H9 (cell line): ENCODE measurements at regions not wholly inside any gene's neighbourhood (a gene's known extent, or its start where the extent isn't known, plus 50 kb on each side); places are given as distances from the start of the nearest gene placed in this dataset.

Experiments
- DNase-seq: peaks from one replicate; pipeline ENCODE4 v3.0.0-alpha.2; 2017
- H2AFZ ChIP-seq: one replicate; pipeline ENCODE4 v1.6.1; 2013; ENCODE audit warnings: mild to moderate bottlenecking, low read length, control low read depth, moderate library complexity
- H2AK5ac ChIP-seq: 2 replicates; pipeline ENCODE4 v1.6.1; 2013; ENCODE audit warnings: low read length, control low read depth, mixed read lengths; ENCODE audit not compliant: insufficient read length
- H2BK120ac ChIP-seq: one replicate; pipeline ENCODE4 v1.6.1; 2013; ENCODE audit warnings: low read depth, mild to moderate bottlenecking, low read length, control low read depth, inconsistent platforms; ENCODE audit not compliant: poor library complexity, severe bottlenecking
- H2BK12ac ChIP-seq: 2 replicates; pipeline ENCODE4 v1.6.1; 2013; ENCODE audit warnings: low read length, control low read depth, mixed read lengths, low read depth; ENCODE audit not compliant: insufficient read length
- H2BK15ac ChIP-seq: 2 replicates; pipeline ENCODE4 v1.6.1; 2013; ENCODE audit warnings: low read depth, low read length, control low read depth
- H2BK20ac ChIP-seq: one replicate; pipeline ENCODE4 v1.6.1; 2013; ENCODE audit warnings: low read depth, mild to moderate bottlenecking, low read length, control low read depth, inconsistent platforms; ENCODE audit not compliant: poor library complexity, severe bottlenecking
- H2BK5ac ChIP-seq: 2 replicates; pipeline ENCODE4 v1.6.1; 2013; ENCODE audit warnings: low read length, control low read depth, mixed read lengths; ENCODE audit not compliant: insufficient read length
- H3K14ac ChIP-seq: 2 replicates; pipeline ENCODE4 v1.6.1; 2013; ENCODE audit warnings: low read length, control low read depth; ENCODE audit not compliant: insufficient read depth
- H3K18ac ChIP-seq: 2 replicates; pipeline ENCODE4 v1.6.1; 2013; ENCODE audit warnings: low read depth, mild to moderate bottlenecking, mixed read lengths, low read length, control low read depth; ENCODE audit not compliant: insufficient read length
- H3K23ac ChIP-seq: 2 replicates; pipeline ENCODE4 v1.6.1; 2013; ENCODE audit warnings: low read length, control low read depth, mixed read lengths, low read depth; ENCODE audit not compliant: insufficient read length
- H3K23me2 ChIP-seq: 2 replicates; pipeline ENCODE4 v1.6.1; 2013; ENCODE audit warnings: low read depth, mild to moderate bottlenecking, mixed read lengths, low read length, control low read depth; ENCODE audit not compliant: insufficient read length, poor library complexity, severe bottlenecking
- H3K27ac ChIP-seq: 2 replicates; pipeline ENCODE4 v1.5.1; 2013; ENCODE audit warnings: low read length, control low read depth, mixed read lengths, low read depth; ENCODE audit not compliant: insufficient read length
- H3K27me3 ChIP-seq: 2 replicates; pipeline ENCODE4 v1.6.1; 2013; ENCODE audit warnings: low read length, control low read depth, inconsistent platforms; ENCODE audit not compliant: insufficient read depth
- H3K4ac ChIP-seq: 2 replicates; pipeline ENCODE4 v1.6.1; 2013; ENCODE audit warnings: low read depth, mild to moderate bottlenecking, control low read depth, inconsistent platforms, low read length, moderate library complexity
- H3K4me1 ChIP-seq: 2 replicates; pipeline ENCODE4 v1.6.1; 2013; ENCODE audit warnings: low read length, control low read depth, inconsistent platforms; ENCODE audit not compliant: insufficient read depth
- H3K4me2 ChIP-seq: 2 replicates; pipeline ENCODE4 v1.6.1; 2013; ENCODE audit warnings: low read length, control low read depth, mixed read lengths; ENCODE audit not compliant: insufficient read length, insufficient read depth
- H3K56ac ChIP-seq: 2 replicates; pipeline ENCODE4 v1.6.1; 2013; ENCODE audit warnings: low read depth, mild to moderate bottlenecking, mixed read lengths, low read length, control low read depth; ENCODE audit not compliant: insufficient read length
- H3K79me1 ChIP-seq: 2 replicates; pipeline ENCODE4 v1.6.1; 2013; ENCODE audit warnings: low read depth, mild to moderate bottlenecking, moderate library complexity, low read length, control low read depth, inconsistent platforms; ENCODE audit not compliant: insufficient read depth, poor library complexity, severe bottlenecking
- H3K79me2 ChIP-seq: 2 replicates; pipeline ENCODE4 v1.6.1; 2013; ENCODE audit warnings: low read length, control low read depth, inconsistent platforms; ENCODE audit not compliant: insufficient read depth
- H3K9ac ChIP-seq: 2 replicates; pipeline ENCODE4 v1.6.1; 2013; ENCODE audit warnings: low read length, control low read depth, mixed read lengths; ENCODE audit not compliant: insufficient read length; ENCODE audit errors: extremely low read depth
- H3K9me3 ChIP-seq: one replicate; pipeline ENCODE4 v1.6.1; 2013; ENCODE audit warnings: low read depth, low read length, inconsistent platforms; ENCODE audit not compliant: control insufficient read depth
- H3T11ph ChIP-seq: one replicate; pipeline ENCODE4 v1.6.1; 2013; ENCODE audit warnings: mild to moderate bottlenecking, low read length, control low read depth, inconsistent platforms
- H4K20me1 ChIP-seq: one replicate; pipeline ENCODE4 v1.6.1; 2013; ENCODE audit not compliant: control insufficient read depth, insufficient read length, insufficient read depth
- H4K5ac ChIP-seq: 2 replicates; pipeline ENCODE4 v1.6.1; 2013; ENCODE audit warnings: low read depth, mild to moderate bottlenecking, mixed read lengths, low read length, control low read depth; ENCODE audit not compliant: insufficient read length
- H4K8ac ChIP-seq: replicated peaks from 2 replicates; pipeline ENCODE4 v1.6.1; 2013; ENCODE audit warnings: low read length, control low read depth, mixed read lengths, low read depth; ENCODE audit not compliant: insufficient read length
- H4K91ac ChIP-seq: 2 replicates; pipeline ENCODE4 v1.6.1; 2013; ENCODE audit warnings: low read depth, mild to moderate bottlenecking, moderate library complexity, mixed read lengths, low read length, control low read depth; ENCODE audit not compliant: insufficient read length
- H3K27ac Mint-ChIP-seq, 3 experiments: 2 replicates in 2 of 3; 3 replicates in 1 of 3; pipeline ENCODE4 v1.8.0; 2020 to 2021; ENCODE audit warnings: mixed read lengths in 3 of 3, mild to moderate bottlenecking in 1 of 3, moderate library complexity in 1 of 3
- H3K27me3 Mint-ChIP-seq: 2 replicates; pipeline ENCODE4 v1.8.0; 2021; ENCODE audit warnings: low read depth, mild to moderate bottlenecking, moderate library complexity, mixed read lengths
- H3K36me3 Mint-ChIP-seq, 3 experiments: 2 replicates in 2 of 3; 3 replicates in 1 of 3; pipeline ENCODE4 v1.8.0; 2020 to 2021; ENCODE audit warnings: low read depth in 3 of 3, mixed read lengths in 3 of 3; ENCODE audit not compliant: insufficient read depth in 1 of 3
- H3K4me1 Mint-ChIP-seq, 2 experiments: 2 replicates each; pipeline ENCODE4 v1.8.0; 2020; ENCODE audit warnings: mixed read lengths in 2 of 2
- H3K4me3 Mint-ChIP-seq, 2 experiments: 2 replicates in 1 of 2; 3 replicates in 1 of 2; pipeline ENCODE4 v1.8.0; 2020 to 2021; ENCODE audit warnings: mild to moderate bottlenecking in 2 of 2, mixed read lengths in 2 of 2, moderate library complexity in 1 of 2
- H3K9me3 Mint-ChIP-seq, 2 experiments: 2 replicates in 1 of 2; 3 replicates in 1 of 2; pipeline ENCODE4 v1.8.0; 2020; ENCODE audit warnings: mild to moderate bottlenecking in 2 of 2, mixed read lengths in 2 of 2, moderate library complexity in 1 of 2
- CTCF ChIP-seq: fragments of 200-600 bp; sonication (generic); conservative IDR thresholded peaks from 3 replicates; pipeline ENCODE4 v1.8.0; 2021; ENCODE audit warnings: antibody characterized with exemption, mild to moderate bottlenecking
- WGBS: extraction: QIAGEN DNeasy Blood & Tissue Kit; methylation state at CpG from one replicate; pipeline ENCODE4 v1.1.7; 2013; ENCODE audit warnings: missing lambda C conversion rate, low lambda C conversion rate, mixed read lengths; ENCODE audit not compliant: insufficient read length; ENCODE audit errors: extremely low coverage; 5-methylcytosine and 5-hydroxymethylcytosine counted together

- no peaks in the 10 kb centered on the region for H3K79me1 ChIP-seq
- H3K4me3 Mint-ChIP-seq, result no peak overlapping the region
- no peak overlapping the region for H3K4me2 ChIP-seq
- H3K4ac ChIP-seq, result no peak overlapping the region
- no peaks in the 10 kb centered on the region for H3K79me2 ChIP-seq
- no peak overlapping the region for H4K91ac ChIP-seq
- H3K4me1 ChIP-seq, result no peaks in the 10 kb centered on the region
- H3T11ph ChIP-seq, result no peak overlapping the region
- no peak overlapping the region for H2BK20ac ChIP-seq
- no CpG with 5 or more reads among the region's 3 CpGs for WGBS
- H4K20me1 ChIP-seq, result no peaks in the 10 kb centered on the region
- H3K27me3 ChIP-seq, result no peaks in the 10 kb centered on the region
- DNase-seq, result no peak
- no peaks in the 10 kb centered on the region for H3K23me2 ChIP-seq
- no peaks in the 10 kb centered on the region for H3K9me3 ChIP-seq
- peaks cover 1% of the 10 kb centered on the region; the same call in 1 of the 2 replicates for H3K27me3 Mint-ChIP-seq
- H4K8ac ChIP-seq, result no peak overlapping the region
- H4K5ac ChIP-seq, result no peak overlapping the region
- H3K4me1 Mint-ChIP-seq, result peaks cover 0 to 3% of the 10 kb centered on the region in 2 experiments; a peak in 1 of 4 replicates
- no peak overlapping the region for H2BK15ac ChIP-seq
- H2BK5ac ChIP-seq, result no peak overlapping the region
- H2BK120ac ChIP-seq, result no peak overlapping the region
- no peak overlapping the region for H3K27ac Mint-ChIP-seq
- no peak overlapping the region for H3K56ac ChIP-seq
- H3K18ac ChIP-seq, result no peak overlapping the region
- H3K9ac ChIP-seq, result no peak overlapping the region
- H3K14ac ChIP-seq, result no peak overlapping the region
- no peak overlapping the region for H3K27ac ChIP-seq
- TF ChIP-seq CTCF, result no peak
- no peaks in the 10 kb centered on the region for H3K36me3 Mint-ChIP-seq
- no peak overlapping the region for H2AFZ ChIP-seq
- no peak overlapping the region for H3K23ac ChIP-seq
- no peak overlapping the region for H2AK5ac ChIP-seq
- H2BK12ac ChIP-seq, result no peak overlapping the region
- H3K9me3 Mint-ChIP-seq, result no peaks in the 10 kb centered on the region
Observed at GRCh38 chr9:71393005-71393404, 271.6 kb upstream of the TRPM3 start.
